WTC11 (cell line): ENCODE measurements at regions not wholly inside any gene's neighbourhood (a gene's known extent, or its start where the extent isn't known, plus 50 kb on each side); places are given as distances from the start of the nearest gene placed in this dataset.

ENCODE experiments used
- ATAC-seq: fragments of 200-7000 bp; cut with Tn5 transposase; 2 replicates; pipeline ENCODE4 v1.10.0; 2021; ENCODE audit warnings: mild to moderate bottlenecking, moderate library complexity
- CTCF ChIA-PET: fragments of 300-600 bp; sonication (Branson Sonifier 250); formaldehyde crosslinking; loops from one replicate; lab custom pipeline; 2021; ENCODE audit warnings: antibody characterized with exemption; lab: Charles Lee
- POLR2A ChIA-PET: fragments of 350-600 bp; sonication (Branson Sonifier 250); formaldehyde crosslinking; loops from one replicate; lab custom pipeline; 2021; ENCODE audit warnings: antibody characterized with exemption; lab: Charles Lee
- DNase-seq: peaks from one replicate; pipeline ENCODE4 v3.0.0; 2021; ENCODE audit warnings: low spot score
- H3K27ac Mint-ChIP-seq: 2 replicates; pipeline ENCODE4 v1.8.0; 2021; ENCODE audit warnings: mixed read lengths
- H3K27me3 Mint-ChIP-seq: 2 replicates; pipeline ENCODE4 v1.8.0; 2021; ENCODE audit warnings: low read depth, mild to moderate bottlenecking, moderate library complexity, mixed read lengths
- H3K36me3 Mint-ChIP-seq: 2 replicates; pipeline ENCODE4 v1.8.0; 2021; ENCODE audit warnings: mixed read lengths
- H3K4me1 Mint-ChIP-seq: 2 replicates; pipeline ENCODE4 v1.8.0; 2022; ENCODE audit warnings: mixed read lengths
- H3K4me3 Mint-ChIP-seq: 2 replicates; pipeline ENCODE4 v1.8.0; 2021; ENCODE audit warnings: mild to moderate bottlenecking, moderate library complexity, mixed read lengths
- H3K9me3 Mint-ChIP-seq: 2 replicates; pipeline ENCODE4 v1.8.0; 2021; ENCODE audit warnings: mixed read lengths
- ARID4B ChIP-seq: sonication (generic); formaldehyde crosslinking; IDR thresholded peaks from 2 replicates; pipeline ENCODE4 v1.8.0; 2023; ENCODE audit warnings: missing genetic modification reagents, mild to moderate bottlenecking, borderline replicate concordance
- E2F5 ChIP-seq: sonication (generic); formaldehyde crosslinking; IDR thresholded peaks from 2 replicates; pipeline ENCODE4 v1.8.1; 2022; ENCODE audit warnings: mild to moderate bottlenecking, moderate library complexity, missing genetic modification reagents
- FOXJ3 ChIP-seq: sonication (generic); formaldehyde crosslinking; IDR thresholded peaks from 2 replicates; pipeline ENCODE4 v1.9.0; 2021; ENCODE audit warnings: missing genetic modification reagents, mild to moderate bottlenecking, borderline replicate concordance
- GABPB1 ChIP-seq: sonication (generic); formaldehyde crosslinking; IDR thresholded peaks from 2 replicates; pipeline ENCODE4 v1.8.1; 2023; ENCODE audit warnings: mild to moderate bottlenecking, missing genetic modification reagents
- IRF2 ChIP-seq: sonication (generic); formaldehyde crosslinking; IDR thresholded peaks from 2 replicates; pipeline ENCODE4 v1.8.0; 2022; ENCODE audit warnings: low read depth, missing genetic modification reagents, borderline replicate concordance
- MAX ChIP-seq: sonication (generic); formaldehyde crosslinking; IDR thresholded peaks from 2 replicates; pipeline ENCODE4 v1.8.0; 2022; ENCODE audit warnings: mild to moderate bottlenecking, missing genetic modification reagents
- NR2C2 ChIP-seq: sonication (generic); formaldehyde crosslinking; IDR thresholded peaks from 2 replicates; pipeline ENCODE4 v1.8.0; 2022; ENCODE audit warnings: mild to moderate bottlenecking, missing genetic modification reagents
- PREB ChIP-seq: sonication (generic); formaldehyde crosslinking; IDR thresholded peaks from 2 replicates; pipeline ENCODE4 v1.8.1; 2022; ENCODE audit warnings: mild to moderate bottlenecking, missing genetic modification reagents, moderate library complexity, borderline replicate concordance
- PRRX2 ChIP-seq: fragments of 250-450 bp; sonication (Bioruptor Pico); IDR thresholded peaks from 2 replicates; pipeline ENCODE4 v1.8.0; 2021; ENCODE audit warnings: mild to moderate bottlenecking
- SOX15 ChIP-seq: fragments of 250-450 bp; sonication (Bioruptor Pico); IDR thresholded peaks from 2 replicates; pipeline ENCODE4 v1.9.0; 2021; ENCODE audit warnings: mild to moderate bottlenecking
- SP1 ChIP-seq: sonication (generic); formaldehyde crosslinking; conservative IDR thresholded peaks from 2 replicates; pipeline ENCODE4 v1.8.1; 2022; ENCODE audit warnings: missing genetic modification reagents
- STAT6 ChIP-seq: sonication (generic); formaldehyde crosslinking; conservative IDR thresholded peaks from 2 replicates; pipeline ENCODE4 v1.8.1; 2023; ENCODE audit warnings: mild to moderate bottlenecking, low read depth, missing genetic modification reagents, moderate library complexity
- ZBTB21 ChIP-seq: sonication (generic); formaldehyde crosslinking; IDR thresholded peaks from 2 replicates; pipeline ENCODE4 v1.8.1; 2023; ENCODE audit warnings: mild to moderate bottlenecking, missing genetic modification reagents, borderline replicate concordance
- ZNF416 ChIP-seq: fragments of 250-450 bp; sonication (Bioruptor Pico); IDR thresholded peaks from 2 replicates; pipeline ENCODE4 v1.9.0; 2021; ENCODE audit warnings: mild to moderate bottlenecking, inconsistent platforms
- ZNF671 ChIP-seq: fragments of 250-450 bp; sonication (Bioruptor Pico); IDR thresholded peaks from 2 replicates; pipeline ENCODE4 v1.8.0; 2021; ENCODE audit warnings: mild to moderate bottlenecking

- Mint-ChIP-seq H3K9me3 (no peaks in the 10 kb centered on the region), H3K4me3 (no peak overlapping the region), H3K27ac (no peak overlapping the region), H3K27me3 (no peaks in the 10 kb centered on the region; the same call in 1 of the 2 replicates), H3K36me3 (no peaks in the 10 kb centered on the region), H3K4me1 (no peaks in the 10 kb centered on the region)
- ChIA-PET POLR2A (no interaction called here), CTCF (interaction anchor here (1.0 kb wide), 1 partner anchor 18 kb away, joined by 4 read pairs; no protein-coding TSS in a partner anchor)
- DNase-seq = no peak
- peak; percentile 73 for ATAC-seq
- TF ChIP-seq ARID4B (CRISPR knock-in tag) (no peak), STAT6 (CRISPR knock-in tag) (no peak), SP1 (no peak), SOX15 (no peak), ZNF416 (CRISPR knock-in tag) (no peak), ZNF671 (no peak), ZBTB21 (CRISPR knock-in tag) (no peak), GABPB1 (no peak)
- TF ChIP-seq, all 79 proteins: peak for 0
These were observed 1188.7 kb downstream of the SLITRK1 start for GRCh38 chr13:82693607-82694006.

GRCh38 chr13:82688400-82688994, 1193.8 kb downstream of the SLITRK1 start:
- no peak for TF ChIP-seq NR2C2 (CRISPR knock-in tag)
- no peak for TF ChIP-seq STAT6 (CRISPR knock-in tag)
- TF ChIP-seq SP1 = no peak
- TF ChIP-seq E2F5 (CRISPR knock-in tag) = no peak
- TF ChIP-seq PREB = no peak
- TF ChIP-seq IRF2 (CRISPR knock-in tag) = no peak
- TF ChIP-seq MAX (CRISPR knock-in tag) = no peak
- TF ChIP-seq GABPB1 = no peak
- no peak for TF ChIP-seq FOXJ3
- no peak for TF ChIP-seq PRRX2
- Mint-ChIP-seq H3K9me3 (peaks cover 5% of the 10 kb centered on the region), H3K36me3 (peaks cover 4% of the 10 kb centered on the region), H3K27me3 (no peaks in the 10 kb centered on the region; the same call in 1 of the 2 replicates), H3K27ac (no peak overlapping the region), H3K4me1 (no peaks in the 10 kb centered on the region), H3K4me3 (no peak overlapping the region)
- ChIA-PET CTCF (no interaction called here), POLR2A (no interaction called here)
- ATAC-seq (no peak), DNase-seq (no peak)
